D721Med (cell line): ENCODE measurements at regions not wholly inside any gene's neighbourhood (a gene's known extent, or its start where the extent isn't known, plus 50 kb on each side); places are given as distances from the start of the nearest gene placed in this dataset.

Experiments
- DNase-seq: peaks from one replicate; pipeline ENCODE4 v3.0.0; 2011; ENCODE audit warnings: low spot score; ENCODE audit not compliant: insufficient read length
- FAIRE-seq: peaks from 2 replicates; lab custom pipeline; 2011; peaks lifted over from hg19 to GRCh38; lab: Jason Lieb, UNC
- CTCF ChIP-seq: IDR thresholded peaks from 2 replicates; pipeline ENCODE4 v1.5.1; 2012; ENCODE audit warnings: mild to moderate bottlenecking, control low read depth; ENCODE audit not compliant: insufficient read depth; ENCODE audit errors: missing control alignments

DNA sequence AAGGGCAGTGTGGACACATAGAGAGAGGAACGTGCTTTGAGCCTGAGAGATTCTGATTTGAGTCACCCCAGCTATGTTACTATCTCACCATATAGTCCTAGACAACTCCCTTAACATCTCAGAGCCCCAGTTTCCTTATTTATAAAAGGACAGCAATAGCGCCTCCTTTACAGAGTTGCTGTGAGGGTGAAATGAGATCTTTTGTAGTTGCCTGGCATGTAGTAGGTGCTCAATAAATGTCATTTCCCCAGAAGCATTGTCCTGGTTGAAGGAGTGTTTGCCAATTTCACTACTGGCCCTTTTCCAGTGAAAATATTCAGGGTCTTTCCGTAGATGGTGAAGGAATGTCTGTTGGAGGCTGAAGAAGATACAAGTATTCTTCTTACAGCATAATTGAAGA lies 51.3 kb upstream of the FAM180A start:
- FAIRE-seq (no peak), DNase-seq (no peak)
- no peak for TF ChIP-seq CTCF
